Daoy (cell line): ENCODE measurements at regions not wholly inside any gene's neighbourhood (a gene's known extent, or its start where the extent isn't known, plus 50 kb on each side); places are given as distances from the start of the nearest gene placed in this dataset.

ENCODE experiments used
- DNase-seq: peaks from one replicate; pipeline ENCODE4 v3.0.0-alpha.2; 2015; ENCODE audit warnings: low read depth

DNA sequence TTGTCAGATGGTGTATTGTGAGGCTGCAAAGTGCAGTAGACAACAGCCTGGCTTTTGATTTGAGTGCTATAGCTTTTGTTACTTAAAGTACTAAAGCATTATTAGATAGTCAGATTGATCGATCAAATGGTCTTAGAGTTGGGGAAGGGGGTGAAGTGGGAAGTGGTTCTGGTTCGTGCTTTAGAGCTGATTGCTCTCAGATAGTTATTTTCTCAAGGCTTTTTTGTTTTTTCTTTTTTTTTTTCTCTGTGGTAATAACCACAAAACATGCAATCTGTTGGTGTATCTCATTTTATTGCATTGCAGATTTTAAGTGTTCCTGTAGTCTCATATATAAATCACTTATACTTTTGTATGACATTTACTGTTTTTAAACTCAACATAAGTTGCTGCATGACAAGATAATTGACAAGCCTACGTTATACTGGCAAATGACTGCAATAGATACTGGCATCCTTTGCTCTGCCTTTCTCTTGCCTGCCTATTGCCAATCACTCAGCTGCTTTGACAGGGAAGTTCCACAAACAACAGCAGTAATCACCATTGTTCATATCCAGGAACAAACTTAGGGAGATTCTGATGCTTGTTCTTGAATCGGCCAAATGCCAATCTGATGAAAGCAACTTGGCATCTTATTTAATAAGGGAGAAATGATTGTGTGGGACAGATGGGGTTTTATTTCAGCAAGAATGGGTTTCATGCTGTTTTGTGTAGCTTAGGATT is 125.0 kb upstream of the B3GALT2 start:
- no peak for DNase-seq

GRCh38 chr1:193310564-193310963 is 124.2 kb upstream of the B3GALT2 start:
- no peak for DNase-seq

- no peak for DNase-seq
Measured at GRCh38 chr1:193309936-193310475, 123.6 kb upstream of the B3GALT2 start.

DNA sequence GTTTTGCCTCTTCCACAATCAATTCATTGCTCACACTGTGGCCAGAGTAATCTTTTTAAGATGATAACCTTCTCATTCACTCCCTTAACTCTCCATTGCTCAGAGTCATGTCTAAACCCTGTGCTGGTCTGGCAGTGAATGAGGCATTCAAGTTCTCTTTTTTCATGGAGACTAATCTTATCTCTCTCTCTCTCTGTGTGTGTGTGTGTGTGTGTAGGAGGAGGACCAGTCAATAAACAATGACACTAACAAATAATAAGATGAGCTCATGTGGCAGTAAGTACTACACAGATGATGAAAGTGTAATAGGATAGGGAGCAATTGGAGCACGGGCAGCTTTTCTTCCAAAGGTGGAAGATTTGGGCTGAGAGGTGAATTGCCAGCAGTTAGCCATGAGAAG is 122.0 kb upstream of the B3GALT2 start:
- DNase-seq: no peak

GRCh38 chr1:193306430-193306829 is 120.0 kb upstream of the B3GALT2 start:
- no peak for DNase-seq
